ENCODE measurements at regions not wholly inside any gene's neighbourhood (a gene's known extent, or its start where the extent isn't known, plus 50 kb on each side); places are given as distances from the start of the nearest gene placed in this dataset.
"Not testable (repeated sequence)": the region's sequence is repeated elsewhere in the genome, so short reads cannot be mapped to it uniquely, and the experiment has no call there.

- no peak for DNase-seq (ENCODE audit: low read depth)
Observed at GRCh38 chr6:14366315-14366714, 248.7 kb downstream of the CD83 start.

- DNase-seq (ENCODE audit: low read depth): no peak
Observed at GRCh38 chr6:14366872-14367271, 249.3 kb downstream of the CD83 start.

GRCh38 chr6:14367296-14367695, 249.7 kb downstream of the CD83 start:
- DNase-seq (ENCODE audit: low read depth): no peak

- no peak for DNase-seq (ENCODE audit: low read depth)
Observed at GRCh38 chr6:14369717-14370116, 252.1 kb downstream of the CD83 start.

- DNase-seq (ENCODE audit: low read depth): no peak
Observed at GRCh38 chr6:14371530-14371929, 254.0 kb downstream of the CD83 start.

GRCh38 chr6:14372734-14373489, 255.3 kb downstream of the CD83 start:
- no peak for DNase-seq (ENCODE audit: low read depth)

GRCh38 chr6:14373648-14374437, 256.3 kb downstream of the CD83 start:
- DNase-seq (ENCODE audit: low read depth): no peak

GRCh38 chr6:14375930-14376329, 258.4 kb downstream of the CD83 start:
- DNase-seq (ENCODE audit: low read depth): no peak

GRCh38 chr6:14379568-14379967, 262.0 kb downstream of the CD83 start:
- DNase-seq (ENCODE audit: low read depth): no peak

GRCh38 chr6:14380086-14380820, 262.7 kb downstream of the CD83 start:
- no peak for DNase-seq (ENCODE audit: low read depth)

- DNase-seq (ENCODE audit: low read depth): no peak
Observed at GRCh38 chr6:14380901-14381828, 263.6 kb downstream of the CD83 start.

- DNase-seq (ENCODE audit: low read depth): no peak
Observed at GRCh38 chr6:14381829-14382677, 264.5 kb downstream of the CD83 start.

GRCh38 chr6:14382678-14383236, 265.2 kb downstream of the CD83 start:
- DNase-seq (ENCODE audit: low read depth): no peak

GRCh38 chr6:14383393-14384174, 266.0 kb downstream of the CD83 start:
- no peak for DNase-seq (ENCODE audit: low read depth)

GRCh38 chr6:14384175-14384949, 266.8 kb downstream of the CD83 start:
- no peak for DNase-seq (ENCODE audit: low read depth)

- no peak for DNase-seq (ENCODE audit: low read depth)
Observed at GRCh38 chr6:14386263-14386662, 268.7 kb downstream of the CD83 start.

- peak; percentile 49 for DNase-seq (ENCODE audit: low read depth)
Observed at GRCh38 chr6:14386668-14387067, 269.1 kb downstream of the CD83 start.

GRCh38 chr6:14388371-14388770, 270.8 kb downstream of the CD83 start:
- DNase-seq (ENCODE audit: low read depth): no peak

- DNase-seq (ENCODE audit: low read depth): not testable (repeated sequence)
Observed at GRCh38 chr6:14389776-14390175, 272.2 kb downstream of the CD83 start.
